ENCODE measurements at regions not wholly inside any gene's neighbourhood (a gene's known extent, or its start where the extent isn't known, plus 50 kb on each side); places are given as distances from the start of the nearest gene placed in this dataset.

- no peak overlapping the region for H3K4me3 ChIP-seq (ENCODE audit: low read depth, low read length)
- TF ChIP-seq CTCF (IDR thresholded peaks at IDR 0.05; ENCODE audit: insufficient read depth, low read depth, low read length) = no peak
- DNase-seq (ENCODE audit: low read depth) = no peak
Observed at GRCh38 chr18:47627030-47627429, 303.4 kb downstream of the SMAD2 start.

- DNase-seq (ENCODE audit: low read depth) = no peak
- no peak for TF ChIP-seq CTCF (IDR thresholded peaks at IDR 0.05; ENCODE audit: insufficient read depth, low read depth, low read length)
- H3K4me3 ChIP-seq (ENCODE audit: low read depth, low read length) = no peak overlapping the region
Observed at GRCh38 chr18:47619771-47620448, 310.5 kb downstream of the SMAD2 start.

- H3K4me3 ChIP-seq (ENCODE audit: low read depth, low read length) = no peak overlapping the region
- no peak for DNase-seq (ENCODE audit: low read depth)
- TF ChIP-seq CTCF (IDR thresholded peaks at IDR 0.05; ENCODE audit: insufficient read depth, low read depth, low read length) = no peak
Observed at GRCh38 chr18:47618758-47619157, 311.7 kb downstream of the SMAD2 start.

- DNase-seq (ENCODE audit: low read depth) = no peak
- no peak overlapping the region for H3K4me3 ChIP-seq (ENCODE audit: low read depth, low read length)
- no peak for TF ChIP-seq CTCF (IDR thresholded peaks at IDR 0.05; ENCODE audit: insufficient read depth, low read depth, low read length)
Observed at GRCh38 chr18:47615043-47615442, 315.4 kb downstream of the SMAD2 start.

- H3K4me3 ChIP-seq (ENCODE audit: low read depth, low read length) = no peak overlapping the region
- TF ChIP-seq CTCF (IDR thresholded peaks at IDR 0.05; ENCODE audit: insufficient read depth, low read depth, low read length) = no peak
- DNase-seq (ENCODE audit: low read depth) = no peak
Observed at GRCh38 chr18:47613929-47614328, 316.5 kb downstream of the SMAD2 start.

- no peak for TF ChIP-seq CTCF (IDR thresholded peaks at IDR 0.05; ENCODE audit: insufficient read depth, low read depth, low read length)
- DNase-seq (ENCODE audit: low read depth) = no peak
- no peak overlapping the region for H3K4me3 ChIP-seq (ENCODE audit: low read depth, low read length)
Observed at GRCh38 chr18:47611649-47612048, 318.8 kb downstream of the SMAD2 start.

- TF ChIP-seq CTCF (IDR thresholded peaks at IDR 0.05; ENCODE audit: insufficient read depth, low read depth, low read length) = no peak
Observed at GRCh38 chr18:47606526-47606925, 323.9 kb downstream of the SMAD2 start.

More at GRCh38 chr18:47606526-47606925, 323.9 kb downstream of the SMAD2 start:
- no peak overlapping the region for H3K4me3 ChIP-seq (ENCODE audit: low read depth, low read length)
- no peak for DNase-seq (ENCODE audit: low read depth)
